ENCODE measurements at regions not wholly inside any gene's neighbourhood (a gene's known extent, or its start where the extent isn't known, plus 50 kb on each side); places are given as distances from the start of the nearest gene placed in this dataset.
"Not testable (repeated sequence)": the region's sequence is repeated elsewhere in the genome, so short reads cannot be mapped to it uniquely, and the experiment has no call there.

GRCh38 chr4:19580095-19580494 is 671.6 kb upstream of the SLIT2 start:
- no peak for FAIRE-seq

DNA sequence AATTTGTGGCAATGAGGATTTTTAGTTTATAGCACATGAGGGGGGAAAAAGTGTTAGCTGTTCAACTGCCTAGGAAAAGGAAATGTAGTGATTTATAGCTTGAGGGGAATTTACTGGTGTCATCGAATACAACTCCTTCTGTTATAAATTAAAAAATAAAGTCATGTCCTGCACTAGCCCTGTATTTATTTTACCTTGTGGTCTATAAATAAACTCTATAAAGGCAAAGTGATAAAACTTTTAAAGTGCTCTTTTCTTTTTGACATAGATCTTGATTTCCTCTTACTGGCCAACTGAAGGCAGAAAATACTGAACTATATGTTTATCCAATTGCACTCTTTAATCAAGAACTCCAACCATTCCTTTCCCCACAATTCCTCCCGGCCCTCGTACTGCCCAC is 672.1 kb upstream of the SLIT2 start:
- no peak for FAIRE-seq

GRCh38 chr4:19577097-19577496 is 674.6 kb upstream of the SLIT2 start:
- FAIRE-seq, result no peak

DNA sequence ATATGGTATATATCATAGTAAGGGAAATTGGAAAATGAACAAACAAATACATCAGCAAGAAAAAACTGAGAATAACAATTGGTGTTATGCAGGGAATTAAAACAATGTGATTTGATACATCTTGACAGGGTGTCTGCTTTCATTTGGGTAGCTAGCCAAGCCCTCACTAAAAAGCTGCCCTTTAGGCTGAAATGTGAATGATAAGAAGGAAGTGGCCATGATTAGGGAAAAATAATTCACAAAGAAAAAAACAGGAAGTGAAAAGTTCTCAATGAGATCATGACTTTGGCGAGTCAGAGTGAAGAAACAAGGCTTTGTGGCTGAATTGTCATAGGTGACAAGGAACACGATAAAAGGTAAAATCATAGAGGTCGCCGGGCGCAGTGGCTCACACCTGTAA is 675.8 kb upstream of the SLIT2 start:
- no peak for FAIRE-seq

GRCh38 chr4:19566041-19566440 is 685.7 kb upstream of the SLIT2 start:
- no peak for FAIRE-seq

DNA sequence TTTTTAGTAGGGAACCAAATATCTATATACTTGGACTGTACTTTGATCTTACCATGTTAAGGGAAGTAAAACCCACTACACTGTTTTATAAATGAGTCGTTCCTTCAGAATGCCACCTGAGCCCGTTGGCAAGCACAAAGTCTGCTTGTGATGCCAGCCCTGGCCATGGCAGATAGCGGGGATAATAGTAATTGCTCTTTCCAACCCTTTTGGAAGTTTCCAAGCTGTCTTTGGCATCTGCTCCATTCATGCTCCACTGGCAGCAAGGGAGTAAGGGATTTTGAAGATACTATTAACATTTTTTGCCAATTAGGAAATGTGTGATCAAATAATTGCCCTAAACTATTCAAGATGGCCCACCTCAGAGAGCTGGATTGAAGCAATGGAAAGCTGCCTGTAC is 689.2 kb upstream of the SLIT2 start:
- FAIRE-seq, result no peak

GRCh38 chr4:19557161-19557560 is 694.5 kb upstream of the SLIT2 start:
- no peak for FAIRE-seq

- FAIRE-seq, result not testable (repeated sequence)
Observed at GRCh38 chr4:19556276-19556675, 695.4 kb upstream of the SLIT2 start.

DNA sequence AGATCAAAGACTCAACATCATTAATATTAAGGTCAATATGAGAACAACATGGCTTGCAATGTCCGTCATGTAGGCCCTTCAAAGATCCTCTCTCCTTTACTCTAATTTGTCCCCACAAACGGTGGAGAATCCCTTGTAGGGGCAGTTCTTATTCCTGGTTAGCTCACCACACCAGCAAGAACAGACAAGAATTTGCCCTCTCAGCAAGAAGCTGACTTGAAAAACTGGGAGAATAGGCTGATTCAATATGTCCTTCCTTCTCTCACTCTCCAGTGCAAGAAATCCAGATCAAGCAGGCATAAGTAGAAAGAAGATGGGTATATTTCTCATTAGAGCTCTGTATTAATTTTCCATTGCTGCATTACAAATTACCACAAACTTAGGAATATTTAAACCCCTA is 704.2 kb upstream of the SLIT2 start:
- FAIRE-seq, result no peak

- no peak for FAIRE-seq
Observed at GRCh38 chr4:19544446-19545125, 707.1 kb upstream of the SLIT2 start.

GRCh38 chr4:19540859-19541540 is 710.7 kb upstream of the SLIT2 start:
- no peak for FAIRE-seq

- FAIRE-seq, result no peak
Observed at GRCh38 chr4:19539201-19539600, 712.5 kb upstream of the SLIT2 start.

DNA sequence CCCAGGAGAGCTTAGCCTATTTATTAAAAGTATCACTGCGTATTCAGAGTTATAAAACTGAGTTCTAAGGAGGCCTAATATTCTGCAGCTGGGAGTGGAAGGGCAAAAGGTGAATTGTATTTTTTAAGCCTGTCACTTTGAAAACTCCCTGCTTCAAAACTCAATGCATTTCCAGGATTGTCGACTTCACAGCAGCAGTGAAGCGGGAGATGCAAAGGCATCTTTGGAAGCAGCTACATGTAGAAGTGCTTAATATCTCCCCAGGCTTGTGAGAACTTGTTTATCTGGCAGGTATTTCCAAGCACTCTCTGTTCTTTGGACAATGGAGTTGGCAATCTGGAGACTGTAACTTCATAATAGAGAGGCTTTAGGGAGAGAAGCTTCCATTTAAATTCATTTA is 717.5 kb upstream of the SLIT2 start:
- no peak for FAIRE-seq

- FAIRE-seq, result no peak
Observed at GRCh38 chr4:19531906-19532848, 719.5 kb upstream of the SLIT2 start.

- no peak for FAIRE-seq
Observed at GRCh38 chr4:19523964-19524363, 727.7 kb upstream of the SLIT2 start.

- FAIRE-seq, result no peak
Observed at GRCh38 chr4:19522966-19523365, 728.7 kb upstream of the SLIT2 start.

GRCh38 chr4:19520939-19521520 is 730.7 kb upstream of the SLIT2 start:
- no peak for FAIRE-seq

- no peak for FAIRE-seq
Observed at GRCh38 chr4:19514276-19515070, 737.2 kb upstream of the SLIT2 start.

DNA sequence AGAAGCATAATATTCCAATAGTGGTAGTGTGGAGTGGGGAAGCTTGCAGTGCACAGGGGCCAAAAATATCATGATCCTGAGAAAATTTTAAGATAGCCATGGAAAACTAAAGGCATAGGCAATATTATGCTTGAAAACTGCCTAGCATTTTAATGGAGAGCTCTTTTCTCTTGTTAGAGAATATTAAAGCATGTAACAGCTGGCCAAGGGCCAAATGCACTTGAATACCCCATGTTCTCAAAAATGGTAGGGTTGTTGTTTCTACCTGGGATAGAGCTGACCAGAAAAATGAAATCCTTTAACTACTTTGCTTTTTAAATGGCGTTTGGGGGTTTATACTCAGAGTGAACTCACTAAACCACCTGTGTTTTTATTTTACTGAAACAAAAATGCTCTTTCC is 739.6 kb upstream of the SLIT2 start:
- FAIRE-seq, result no peak

DNA sequence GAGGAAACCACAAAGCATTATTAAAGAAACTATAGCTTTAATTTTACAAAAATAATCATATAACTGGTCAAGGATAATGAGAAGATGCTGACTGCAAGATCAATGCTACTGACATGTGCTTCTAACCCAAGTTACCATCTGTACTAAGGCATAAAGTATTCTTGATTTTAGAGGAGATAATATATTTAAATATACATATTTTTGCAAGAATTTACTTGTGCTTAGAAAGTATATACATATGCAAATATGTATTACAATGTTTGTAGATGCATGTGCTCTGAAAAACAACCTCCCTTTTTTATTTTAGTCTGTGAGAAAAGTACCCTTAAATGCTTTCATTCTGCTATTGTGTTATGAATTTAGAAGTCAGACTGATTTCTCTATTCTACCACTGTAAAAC is 740.7 kb upstream of the SLIT2 start:
- FAIRE-seq, result no peak

GRCh38 chr4:19508442-19508841 is 743.3 kb upstream of the SLIT2 start:
- FAIRE-seq, result no peak

DNA sequence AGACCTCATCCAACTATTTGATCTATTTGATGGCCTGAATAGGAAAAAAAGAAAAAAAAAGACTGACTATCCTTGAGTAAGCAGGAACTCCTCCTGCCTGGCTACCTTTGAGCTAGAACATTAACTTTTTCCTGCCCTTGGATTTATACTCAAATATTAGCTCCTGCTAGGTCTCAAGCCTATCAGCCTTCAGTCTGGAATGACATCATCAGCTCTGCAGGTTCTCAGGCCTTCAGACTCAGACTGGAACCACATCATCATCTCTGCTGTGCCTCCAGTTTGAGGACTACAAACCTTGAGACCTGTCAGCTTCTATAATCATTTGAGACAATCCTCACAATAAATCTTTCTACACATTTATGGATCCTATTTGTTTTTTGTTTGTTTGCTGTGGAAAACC is 754.0 kb upstream of the SLIT2 start:
- no peak for FAIRE-seq

Measured in colon (tissue), 2 donors.